Neuronal stem cell (in vitro differentiated cells): ENCODE measurements at regions not wholly inside any gene's neighbourhood (a gene's known extent, or its start where the extent isn't known, plus 50 kb on each side); places are given as distances from the start of the nearest gene placed in this dataset.
A peak's percentile ranks its signal among the peaks of the same experiment; 100 is the strongest.

Source experiments
- DNase-seq: peaks from one replicate; pipeline ENCODE4 v3.0.0-alpha.2; 2013; ENCODE audit warnings: low spot score
- H2AFZ ChIP-seq: one replicate; pipeline ENCODE4 v1.6.1; 2013; ENCODE audit warnings: mild to moderate bottlenecking, low read length, inconsistent platforms
- H2AK5ac ChIP-seq: 2 replicates; pipeline ENCODE4 v1.6.1; 2013; ENCODE audit warnings: low read depth, mild to moderate bottlenecking, inconsistent platforms, low read length, moderate library complexity, mixed read lengths
- H2BK120ac ChIP-seq: 2 replicates; pipeline ENCODE4 v1.6.1; 2013; ENCODE audit warnings: low read depth, mild to moderate bottlenecking, inconsistent platforms, low read length, moderate library complexity, mixed read lengths
- H2BK12ac ChIP-seq: one replicate; pipeline ENCODE4 v1.6.1; 2013; ENCODE audit warnings: low read length, inconsistent platforms
- H2BK15ac ChIP-seq: 2 replicates; pipeline ENCODE4 v1.6.1; 2013; ENCODE audit warnings: mild to moderate bottlenecking, low read length, inconsistent platforms, mixed read lengths
- H2BK5ac ChIP-seq: one replicate; pipeline ENCODE4 v1.6.1; 2013; ENCODE audit warnings: inconsistent platforms, mild to moderate bottlenecking, low read length, moderate library complexity
- H3K14ac ChIP-seq: one replicate; pipeline ENCODE4 v1.6.1; 2013; ENCODE audit warnings: low read length, inconsistent platforms
- H3K18ac ChIP-seq: 2 replicates; pipeline ENCODE4 v1.6.1; 2013; ENCODE audit warnings: low read length, inconsistent platforms
- H3K23ac ChIP-seq: 2 replicates; pipeline ENCODE4 v1.6.1; 2013; ENCODE audit warnings: low read depth, mild to moderate bottlenecking, mixed read lengths, low read length, inconsistent platforms; ENCODE audit not compliant: poor library complexity
- H3K27ac ChIP-seq: replicated peaks from 3 replicates; pipeline ENCODE4 v1.5.1; 2013; ENCODE audit warnings: low read length, inconsistent platforms
- H3K27me3 ChIP-seq, 3 experiments: 2 replicates each; pipeline ENCODE4 v1.6.1; 2013; ENCODE audit warnings: low read length in 3 of 3, mild to moderate bottlenecking in 2 of 3, inconsistent platforms in 1 of 3, low read depth in 1 of 3, mixed read lengths in 1 of 3, moderate library complexity in 1 of 3; ENCODE audit not compliant: control insufficient read depth in 3 of 3, insufficient read depth in 3 of 3
- H3K36me3 ChIP-seq, 2 donors: replicated peaks in 1 of 2; 2 replicates each; pipeline ENCODE4 v1.6.1; 2013; ENCODE audit warnings: low read length in 2 of 2; ENCODE audit not compliant: control insufficient read depth in 2 of 2, insufficient read depth in 2 of 2
- H3K4ac ChIP-seq: 2 replicates; pipeline ENCODE4 v1.6.1; 2013; ENCODE audit warnings: inconsistent platforms, mild to moderate bottlenecking, low read length, moderate library complexity
- H3K4me1 ChIP-seq, 2 donors: 1 replicate in 1 of 2; 2 replicates in 1 of 2; pipeline ENCODE4 v1.6.1; 2013; ENCODE audit warnings: low read length in 2 of 2, low read depth in 1 of 2; ENCODE audit not compliant: control insufficient read depth in 2 of 2, insufficient read depth in 1 of 2
- H3K4me2 ChIP-seq: one replicate; pipeline ENCODE4 v1.6.1; 2013; ENCODE audit warnings: mild to moderate bottlenecking, low read length, inconsistent platforms; ENCODE audit not compliant: insufficient read depth, poor library complexity, severe bottlenecking
- H3K4me3 ChIP-seq, 2 donors: 2 replicates each; pipeline ENCODE4 v1.5.1; 2013; ENCODE audit warnings: low read length in 2 of 2, mild to moderate bottlenecking in 2 of 2, inconsistent platforms in 1 of 2, moderate library complexity in 1 of 2
- H3K79me1 ChIP-seq: one replicate; pipeline ENCODE4 v1.6.1; 2013; ENCODE audit warnings: low read depth, mild to moderate bottlenecking, inconsistent platforms, low read length, moderate library complexity
- H3K9ac ChIP-seq: one replicate; pipeline ENCODE4 v1.6.1; 2013; ENCODE audit warnings: mild to moderate bottlenecking, low read depth, low read length, inconsistent platforms; ENCODE audit not compliant: poor library complexity
- H3K9me3 ChIP-seq, 2 donors: replicated peaks in 1 of 2; 2 replicates each; pipeline versions ENCODE3 to v1.6.1; 2013; ENCODE audit warnings: low read length in 2 of 2, mild to moderate bottlenecking in 2 of 2, inconsistent platforms in 1 of 2, low read depth in 1 of 2, mixed read lengths in 1 of 2, moderate library complexity in 1 of 2; ENCODE audit not compliant: control insufficient read depth in 2 of 2, insufficient read depth in 1 of 2
- H4K8ac ChIP-seq: one replicate; pipeline ENCODE4 v1.6.1; 2013; ENCODE audit warnings: low read depth, mild to moderate bottlenecking, inconsistent platforms, low read length, moderate library complexity
- H4K91ac ChIP-seq: one replicate; pipeline ENCODE4 v1.6.1; 2013; ENCODE audit warnings: low read length, low read depth, mild to moderate bottlenecking, inconsistent platforms; ENCODE audit not compliant: poor library complexity
- WGBS, 2 donors: extraction: QIAGEN DNeasy Blood & Tissue Kit; methylation state at CpG; one replicate each; pipeline ENCODE4 v1.1.7; 2013; ENCODE audit warnings: missing lambda C conversion rate in 2 of 2, mixed read lengths in 1 of 2; ENCODE audit not compliant: insufficient read length in 2 of 2, insufficient replicate concordance in 1 of 2; ENCODE audit errors: extremely low coverage in 2 of 2; 5-methylcytosine and 5-hydroxymethylcytosine counted together

GRCh38 chr2:187875261-187876141 is 321.3 kb upstream of the TFPI start:
- H3K4me3 ChIP-seq: no peak overlapping the region
- no CpG with 5 or more reads among the region's 3 CpGs for WGBS, 2 donors

DNA sequence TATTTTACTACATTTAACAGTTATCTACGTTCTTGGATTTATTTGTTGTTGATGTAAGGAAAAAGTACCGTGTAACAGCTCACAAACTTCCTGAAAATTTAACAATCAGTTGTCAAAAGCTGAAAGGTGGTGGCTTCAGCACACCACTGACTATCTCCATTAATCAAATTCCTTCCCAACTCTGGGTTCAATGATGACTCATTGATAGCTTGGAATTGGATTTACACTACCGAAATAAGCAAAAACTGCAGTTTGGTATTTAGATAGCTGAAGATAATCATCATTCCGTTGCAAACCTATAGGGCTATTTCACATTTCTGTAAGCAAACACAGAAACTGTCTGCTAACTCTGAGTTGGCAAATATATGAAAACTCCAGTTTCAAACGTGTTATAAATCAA is 322.3 kb upstream of the TFPI start:
- Histone ChIP-seq H2BK5ac (no peak overlapping the region), H3K9me3 (no peaks in the 10 kb centered on the region), H3K4me3 (no peak overlapping the region), H3K4me1 (no peaks in the 10 kb centered on the region), H4K8ac (no peak overlapping the region), H3K4me2 (no peak overlapping the region), H3K23ac (no peak overlapping the region), H3K36me3 (no peaks in the 10 kb centered on the region), H2BK120ac (no peak overlapping the region), H3K18ac (no peak overlapping the region), H3K27ac (no peak overlapping the region), H3K9ac (no peak overlapping the region), H3K14ac (no peak overlapping the region), H3K27me3 (no peaks in the 10 kb centered on the region), H3K79me1 (no peaks in the 10 kb centered on the region), H2AFZ (no peak overlapping the region), H3K4ac (no peak overlapping the region), H2AK5ac (no peak overlapping the region), H2BK15ac (no peak overlapping the region), H2BK12ac (no peak overlapping the region), H4K91ac (no peak overlapping the region)
- DNase-seq: no peak
- no CpG with 5 or more reads among the region's 5 CpGs for WGBS, 2 donors

More at GRCh38 chr2:187875261-187876141, 321.3 kb upstream of the TFPI start:
- no peak overlapping the region for H2BK12ac ChIP-seq
- DNase-seq: no peak
- H3K36me3 ChIP-seq: no peaks in the 10 kb centered on the region
- H2BK5ac ChIP-seq: no peak overlapping the region
- H3K27me3 ChIP-seq: no peaks in the 10 kb centered on the region
- H2BK120ac ChIP-seq: no peak overlapping the region
- no peak overlapping the region for H2AK5ac ChIP-seq
- H3K4me2 ChIP-seq: no peak overlapping the region
- H3K18ac ChIP-seq: no peak overlapping the region
- H3K14ac ChIP-seq: no peak overlapping the region
- H3K79me1 ChIP-seq: no peaks in the 10 kb centered on the region
- no peaks in the 10 kb centered on the region for H3K4me1 ChIP-seq
- H3K9me3 ChIP-seq: no peaks in the 10 kb centered on the region
- no peak overlapping the region for H3K27ac ChIP-seq
- H4K8ac ChIP-seq: no peak overlapping the region
- no peak overlapping the region for H2BK15ac ChIP-seq
- H4K91ac ChIP-seq: no peak overlapping the region
- H3K4ac ChIP-seq: no peak overlapping the region
- H2AFZ ChIP-seq: no peak overlapping the region
- no peak overlapping the region for H3K9ac ChIP-seq
- H3K23ac ChIP-seq: no peak overlapping the region

GRCh38 chr2:187877391-187877790 is 323.2 kb upstream of the TFPI start:
- no peak overlapping the region for H3K23ac ChIP-seq
- H3K9me3 ChIP-seq: no peaks in the 10 kb centered on the region
- no peak overlapping the region for H3K9ac ChIP-seq
- H2BK120ac ChIP-seq: no peak overlapping the region
- no peak overlapping the region for H3K27ac ChIP-seq
- H3K4ac ChIP-seq: no peak overlapping the region
- peak overlapping the region; percentile 36 for H2AFZ ChIP-seq
- no peaks in the 10 kb centered on the region for H3K79me1 ChIP-seq
- H3K4me3 ChIP-seq: no peak overlapping the region
- H3K14ac ChIP-seq: no peak overlapping the region
- no peak overlapping the region for H2BK15ac ChIP-seq
- H4K8ac ChIP-seq: no peak overlapping the region
- no peaks in the 10 kb centered on the region for H3K36me3 ChIP-seq
- no peak overlapping the region for H2AK5ac ChIP-seq
- H2BK12ac ChIP-seq: no peak overlapping the region
- no peak overlapping the region for H3K18ac ChIP-seq
- no peak overlapping the region for H3K4me2 ChIP-seq
- no peak overlapping the region for H4K91ac ChIP-seq
- no peaks in the 10 kb centered on the region for H3K4me1 ChIP-seq
- H2BK5ac ChIP-seq: no peak overlapping the region
- DNase-seq: no peak
- H3K27me3 ChIP-seq: no peaks in the 10 kb centered on the region

DNA sequence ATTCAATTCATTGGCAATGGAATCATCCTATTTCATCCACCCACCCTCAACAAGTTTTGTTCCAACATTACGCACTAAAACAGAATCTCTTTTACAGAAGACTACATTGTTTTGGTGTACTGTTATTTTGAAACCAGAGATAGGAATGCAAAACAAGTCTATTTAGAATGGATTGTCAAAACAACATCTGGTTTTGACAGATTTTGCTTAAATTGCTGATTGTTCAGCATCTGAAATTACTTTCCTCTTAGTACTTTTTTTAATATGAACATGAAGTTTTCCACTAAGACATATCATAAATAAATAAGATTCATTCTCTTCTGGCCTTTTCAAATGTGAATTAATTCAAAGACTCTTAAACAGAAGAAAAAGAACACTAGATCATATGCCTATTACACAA is 323.9 kb upstream of the TFPI start:
- Histone ChIP-seq H3K4me1 (no peaks in the 10 kb centered on the region), H3K4me2 (no peak overlapping the region), H2BK12ac (no peak overlapping the region), H2AFZ (no peak overlapping the region), H3K9me3 (no peaks in the 10 kb centered on the region), H3K79me1 (no peaks in the 10 kb centered on the region), H3K9ac (no peak overlapping the region), H3K4ac (no peak overlapping the region), H4K8ac (no peak overlapping the region), H3K27ac (no peak overlapping the region), H2BK15ac (no peak overlapping the region), H3K23ac (no peak overlapping the region), H2BK120ac (no peak overlapping the region), H3K14ac (no peak overlapping the region), H3K4me3 (no peak overlapping the region), H3K18ac (no peak overlapping the region), H2AK5ac (no peak overlapping the region), H3K27me3 (no peaks in the 10 kb centered on the region), H4K91ac (no peak overlapping the region), H3K36me3 (no peaks in the 10 kb centered on the region), H2BK5ac (no peak overlapping the region)
- no CpG with 5 or more reads among the region's 1 CpG for WGBS, 2 donors
- no peak for DNase-seq
